ENCODE measurements at regions not wholly inside any gene's neighbourhood (a gene's known extent, or its start where the extent isn't known, plus 50 kb on each side); places are given as distances from the start of the nearest gene placed in this dataset.

DNA sequence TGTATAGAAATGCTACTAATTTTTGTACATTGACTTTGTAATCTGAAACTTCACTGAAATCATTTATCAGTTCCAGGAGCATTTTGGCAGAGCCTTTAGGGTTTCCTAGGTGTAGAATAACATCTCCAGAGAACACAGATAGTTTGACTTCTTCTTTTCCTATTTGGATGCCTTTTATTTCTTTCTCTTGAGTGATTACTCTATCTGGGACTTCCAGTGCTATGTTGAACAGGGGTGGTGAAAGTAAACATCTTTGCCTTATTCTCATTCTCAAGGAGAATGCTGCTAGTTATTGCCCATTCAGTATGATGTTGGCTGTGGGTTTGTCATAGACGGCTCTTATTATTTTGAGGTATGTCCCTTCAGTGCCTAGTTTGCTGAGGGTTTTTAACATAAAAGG lies 697.9 kb upstream of the ROBO1 start:
- TF ChIP-seq, protein P1, sequence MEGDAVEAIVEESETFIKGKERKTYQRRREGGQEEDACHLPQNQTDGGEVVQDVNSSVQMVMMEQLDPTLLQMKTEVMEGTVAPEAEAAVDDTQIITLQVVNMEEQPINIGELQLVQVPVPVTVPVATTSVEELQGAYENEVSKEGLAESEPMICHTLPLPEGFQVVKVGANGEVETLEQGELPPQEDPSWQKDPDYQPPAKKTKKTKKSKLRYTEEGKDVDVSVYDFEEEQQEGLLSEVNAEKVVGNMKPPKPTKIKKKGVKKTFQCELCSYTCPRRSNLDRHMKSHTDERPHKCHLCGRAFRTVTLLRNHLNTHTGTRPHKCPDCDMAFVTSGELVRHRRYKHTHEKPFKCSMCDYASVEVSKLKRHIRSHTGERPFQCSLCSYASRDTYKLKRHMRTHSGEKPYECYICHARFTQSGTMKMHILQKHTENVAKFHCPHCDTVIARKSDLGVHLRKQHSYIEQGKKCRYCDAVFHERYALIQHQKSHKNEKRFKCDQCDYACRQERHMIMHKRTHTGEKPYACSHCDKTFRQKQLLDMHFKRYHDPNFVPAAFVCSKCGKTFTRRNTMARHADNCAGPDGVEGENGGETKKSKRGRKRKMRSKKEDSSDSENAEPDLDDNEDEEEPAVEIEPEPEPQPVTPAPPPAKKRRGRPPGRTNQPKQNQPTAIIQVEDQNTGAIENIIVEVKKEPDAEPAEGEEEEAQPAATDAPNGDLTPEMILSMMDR (IDR thresholded peaks at IDR 0.05), result no peak
- no peak for TF ChIP-seq POLR2A (IDR thresholded peaks at IDR 0.05)

Measured in Peyer's patch (tissue), 4 donors.